MG63 (cell line): ENCODE measurements at regions not wholly inside any gene's neighbourhood (a gene's known extent, or its start where the extent isn't known, plus 50 kb on each side); places are given as distances from the start of the nearest gene placed in this dataset.
"Not testable (repeated sequence)": the region's sequence is repeated elsewhere in the genome, so short reads cannot be mapped to it uniquely, and the experiment has no call there.

ENCODE experiments used
- DNase-seq: peaks from one replicate; pipeline ENCODE4 v3.0.0-alpha.2; 2020
- H3K27me3 ChIP-seq: fragments of 250-450 bp; sonication (Bioruptor Pico); 2 replicates; pipeline ENCODE4 v1.5.1; 2020; ENCODE audit warnings: mild to moderate bottlenecking, moderate library complexity
- H3K36me3 ChIP-seq: fragments of 250-450 bp; sonication (Bioruptor Pico); 2 replicates; pipeline ENCODE4 v1.5.1; 2020; ENCODE audit warnings: mild to moderate bottlenecking, moderate library complexity
- H3K4me3 ChIP-seq: fragments of 250-450 bp; sonication (Bioruptor Pico); 2 replicates; pipeline ENCODE4 v1.5.1; 2020; ENCODE audit warnings: mild to moderate bottlenecking, moderate library complexity
- H3K9me3 ChIP-seq: fragments of 250-450 bp; sonication (Bioruptor Pico); 2 replicates; pipeline ENCODE4 v1.5.1; 2020; ENCODE audit warnings: mild to moderate bottlenecking, moderate library complexity

DNA sequence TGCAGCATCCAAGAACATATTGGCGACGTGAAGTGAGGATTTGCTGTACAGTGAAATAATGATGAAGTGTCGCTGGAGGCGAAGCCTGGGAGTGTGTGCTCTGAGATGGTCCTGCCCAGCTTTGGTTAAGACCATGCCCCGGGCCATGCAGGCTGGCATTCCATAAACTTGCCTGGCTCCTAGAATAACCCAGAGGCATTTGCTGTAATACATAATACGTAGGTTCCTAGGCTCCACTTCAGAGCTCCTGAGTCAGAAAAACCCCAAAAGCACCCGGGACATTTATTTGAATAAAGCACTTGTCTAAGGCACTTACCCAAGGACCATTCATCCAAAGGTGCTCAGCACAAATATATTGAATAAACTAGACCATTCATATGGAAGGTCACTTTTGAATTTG is 279.3 kb downstream of the ABCC12 start:
- Histone ChIP-seq H3K9me3 (no peaks in the 10 kb centered on the region), H3K27me3 (no peaks in the 10 kb centered on the region), H3K4me3 (no peak overlapping the region), H3K36me3 (no peaks in the 10 kb centered on the region)
- DNase-seq, result no peak

DNA sequence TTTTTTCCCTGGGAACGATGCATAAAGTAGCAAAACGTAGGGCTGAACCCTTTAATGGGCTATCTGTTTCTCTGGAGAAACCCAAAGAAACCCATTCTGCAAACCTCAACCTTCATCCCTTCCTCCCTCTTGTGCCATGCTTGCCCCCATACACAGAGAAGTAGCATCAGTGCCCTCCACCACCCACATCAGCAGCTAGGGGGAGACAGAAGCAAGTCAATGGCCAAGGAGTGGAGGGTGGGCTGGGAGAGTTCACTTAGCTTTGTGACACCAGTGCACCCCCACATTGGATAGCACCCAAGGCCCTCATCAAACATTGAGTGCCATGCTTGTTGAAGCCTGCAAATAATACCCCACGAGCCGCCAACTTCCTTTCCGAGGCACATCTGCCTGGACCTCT is 282.4 kb downstream of the ABCC12 start:
- no peak for DNase-seq
- H3K36me3 ChIP-seq, result no peaks in the 10 kb centered on the region
- no peaks in the 10 kb centered on the region for H3K9me3 ChIP-seq
- no peaks in the 10 kb centered on the region for H3K27me3 ChIP-seq
- H3K4me3 ChIP-seq, result no peak overlapping the region

DNA sequence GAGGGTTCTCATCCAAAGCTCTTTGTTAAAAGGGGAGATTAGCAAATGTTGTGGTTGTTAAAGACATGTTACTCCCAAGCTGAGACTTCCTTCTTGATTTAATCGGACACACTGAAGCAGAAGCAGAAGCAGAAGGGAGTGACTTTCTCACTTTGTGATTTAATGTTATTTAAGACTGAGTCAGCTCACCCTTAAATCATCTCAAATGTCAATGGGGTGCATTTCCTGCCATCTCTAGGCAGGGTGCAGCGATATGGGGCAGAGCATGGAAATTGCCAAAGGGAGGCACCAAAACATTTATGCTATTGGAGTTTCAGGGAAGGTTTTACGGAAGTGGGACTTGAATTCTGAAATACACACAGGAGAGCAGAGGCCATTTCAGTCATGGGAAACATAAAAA is 283.6 kb downstream of the ABCC12 start:
- H3K9me3 ChIP-seq, result no peaks in the 10 kb centered on the region
- no peaks in the 10 kb centered on the region for H3K27me3 ChIP-seq
- no peaks in the 10 kb centered on the region for H3K36me3 ChIP-seq
- H3K4me3 ChIP-seq, result no peak overlapping the region
- no peak for DNase-seq

DNA sequence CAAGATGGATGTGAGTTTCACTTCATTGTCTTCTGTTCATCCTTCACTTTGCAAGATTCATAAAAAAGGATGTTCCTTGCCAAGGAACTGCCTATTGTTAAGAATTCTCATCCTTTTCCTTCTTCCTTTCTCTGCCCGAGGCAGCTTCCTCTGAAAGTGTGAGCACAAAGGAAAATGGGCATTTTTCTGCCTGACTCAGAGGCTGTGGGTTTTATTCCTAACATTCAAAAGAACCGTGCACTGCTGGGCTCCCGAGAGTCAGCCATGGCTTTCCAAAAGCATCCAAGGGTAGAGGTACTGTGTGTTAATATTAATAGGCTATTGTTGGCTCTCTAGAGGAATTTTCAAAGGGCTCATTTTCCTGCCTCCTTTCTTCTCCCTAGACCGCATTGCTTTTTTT is 289.4 kb downstream of the ABCC12 start:
- DNase-seq, result no peak
- no peaks in the 10 kb centered on the region for H3K9me3 ChIP-seq
- H3K4me3 ChIP-seq, result no peak overlapping the region
- H3K27me3 ChIP-seq, result no peaks in the 10 kb centered on the region
- H3K36me3 ChIP-seq, result no peaks in the 10 kb centered on the region

DNA sequence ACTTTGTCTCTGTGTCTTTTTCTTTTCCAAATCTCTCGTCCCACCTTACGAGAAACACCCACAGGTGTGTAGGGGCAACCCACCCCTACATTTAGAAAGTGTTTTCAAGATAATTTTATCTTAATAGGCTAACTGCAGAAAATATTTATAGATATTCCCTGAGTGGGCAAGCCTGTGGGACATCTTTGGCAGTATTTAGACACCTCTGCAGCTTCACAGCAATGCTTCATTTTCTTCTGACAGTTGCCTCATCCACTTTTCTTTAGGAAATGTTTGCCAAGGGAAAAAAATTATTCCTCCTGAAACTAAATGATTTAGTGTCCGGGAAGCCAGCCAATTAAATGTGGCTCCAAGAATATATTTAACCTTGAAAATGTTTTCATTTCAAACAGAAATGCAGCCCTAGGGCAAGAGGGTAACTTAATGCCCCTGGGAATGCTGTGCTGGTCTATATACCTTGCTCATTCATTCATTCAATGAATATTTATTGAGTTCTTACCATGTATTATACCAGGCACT is 290.4 kb downstream of the ABCC12 start:
- no peaks in the 10 kb centered on the region for H3K36me3 ChIP-seq
- H3K27me3 ChIP-seq, result no peaks in the 10 kb centered on the region
- H3K9me3 ChIP-seq, result no peaks in the 10 kb centered on the region
- H3K4me3 ChIP-seq, result no peak overlapping the region
- no peak for DNase-seq

DNA sequence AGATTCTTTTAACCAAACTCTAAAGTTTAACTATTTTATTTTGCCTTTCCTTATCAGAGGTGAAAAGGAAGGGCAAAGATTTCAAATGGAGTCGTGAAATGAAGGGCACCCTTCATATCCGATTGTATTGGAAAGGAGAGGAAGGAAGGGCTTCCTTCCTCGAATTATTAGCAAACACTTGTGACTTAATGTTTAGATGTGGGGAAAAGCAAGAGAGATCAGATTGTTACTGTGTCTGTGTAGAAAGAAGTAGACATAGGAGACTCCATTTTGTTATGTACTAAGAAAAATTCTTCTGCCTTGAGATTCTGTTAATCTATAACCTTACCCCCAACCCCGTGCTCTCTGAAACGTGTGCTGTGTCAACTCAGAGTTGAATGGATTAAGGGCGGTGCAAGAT is 291.5 kb downstream of the ABCC12 start:
- not testable (repeated sequence) for H3K27me3 ChIP-seq, H3K9me3 ChIP-seq, DNase-seq, H3K4me3 ChIP-seq, H3K36me3 ChIP-seq

DNA sequence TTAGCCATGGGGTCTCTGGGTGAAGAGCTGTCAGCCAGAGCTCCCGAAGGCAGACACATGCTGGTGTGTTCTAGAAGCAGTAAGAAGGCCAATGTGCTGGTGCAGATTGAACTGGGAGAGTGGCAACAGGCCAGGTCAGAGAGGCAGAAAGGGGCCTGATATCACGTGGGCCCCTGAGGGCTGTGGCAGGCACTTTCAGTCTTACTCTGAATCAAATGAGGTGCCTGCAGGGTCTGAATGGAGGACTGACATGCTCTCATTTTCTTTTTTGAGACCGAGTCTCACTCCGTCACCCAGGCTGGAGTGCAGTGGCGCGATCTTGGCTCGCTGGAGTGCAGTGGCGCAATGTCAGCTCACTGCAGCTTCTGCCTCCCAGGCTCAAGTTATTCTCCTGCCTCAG is 293.8 kb downstream of the ABCC12 start:
- Histone ChIP-seq H3K4me3 (no peak overlapping the region), H3K36me3 (no peaks in the 10 kb centered on the region), H3K9me3 (no peaks in the 10 kb centered on the region), H3K27me3 (no peaks in the 10 kb centered on the region)
- no peak for DNase-seq

DNA sequence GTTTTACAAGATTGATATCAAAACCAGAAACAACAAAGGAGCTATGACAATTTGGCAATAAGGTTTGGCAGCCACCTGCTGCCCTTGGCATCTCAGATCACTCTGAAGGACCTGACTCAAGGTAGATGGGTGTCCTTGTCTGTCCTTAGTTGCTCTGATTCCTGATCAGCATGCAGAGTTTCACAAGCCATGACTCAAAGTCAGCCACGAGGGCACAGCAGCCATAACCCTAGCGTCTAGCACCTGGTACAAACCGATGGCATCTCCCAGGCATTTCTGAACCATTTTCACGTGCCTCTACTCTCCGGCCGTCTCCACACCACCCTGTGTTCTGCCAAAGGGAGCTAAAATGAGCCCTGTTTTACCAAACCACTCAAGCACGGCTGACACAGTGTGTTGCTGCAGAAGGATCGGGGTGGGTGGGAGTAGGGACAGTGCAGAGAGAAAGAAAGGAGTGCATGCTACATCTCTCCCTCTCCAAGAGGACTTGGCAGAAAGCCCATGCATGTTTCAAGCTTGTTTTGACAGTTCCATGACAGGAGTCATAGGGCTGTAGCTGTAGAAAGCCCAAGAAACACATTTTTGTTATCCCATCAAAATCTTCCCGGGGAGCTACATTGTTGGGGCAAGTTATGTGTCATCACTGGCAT is 297.3 kb downstream of the ABCC12 start:
- H3K4me3 ChIP-seq, result no peak overlapping the region
- no peaks in the 10 kb centered on the region for H3K27me3 ChIP-seq
- H3K36me3 ChIP-seq, result no peaks in the 10 kb centered on the region
- no peaks in the 10 kb centered on the region for H3K9me3 ChIP-seq
- DNase-seq, result no peak

DNA sequence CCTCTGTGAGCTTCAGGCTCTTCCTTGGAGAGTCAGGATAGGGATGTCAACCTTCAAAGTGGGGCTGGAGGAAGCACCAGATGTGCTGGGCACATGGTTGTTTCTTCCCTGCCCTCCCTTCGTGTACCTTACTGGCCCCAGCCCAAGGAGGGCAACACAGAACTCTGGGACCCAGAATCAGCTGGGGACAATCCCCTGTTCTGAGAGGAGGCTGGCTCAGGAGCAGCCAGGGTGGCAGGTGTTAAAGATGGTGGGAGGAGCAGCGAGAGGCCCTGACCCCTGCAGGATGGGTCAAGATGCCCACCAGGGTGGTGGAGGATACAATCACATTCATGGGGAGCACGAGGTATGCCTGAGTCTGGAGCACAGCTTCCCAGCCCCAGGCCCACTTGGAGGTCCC is 300.4 kb downstream of the ABCC12 start:
- DNase-seq, result no peak
- H3K36me3 ChIP-seq, result no peaks in the 10 kb centered on the region
- H3K9me3 ChIP-seq, result no peaks in the 10 kb centered on the region
- H3K4me3 ChIP-seq, result no peak overlapping the region
- H3K27me3 ChIP-seq, result no peaks in the 10 kb centered on the region

DNA sequence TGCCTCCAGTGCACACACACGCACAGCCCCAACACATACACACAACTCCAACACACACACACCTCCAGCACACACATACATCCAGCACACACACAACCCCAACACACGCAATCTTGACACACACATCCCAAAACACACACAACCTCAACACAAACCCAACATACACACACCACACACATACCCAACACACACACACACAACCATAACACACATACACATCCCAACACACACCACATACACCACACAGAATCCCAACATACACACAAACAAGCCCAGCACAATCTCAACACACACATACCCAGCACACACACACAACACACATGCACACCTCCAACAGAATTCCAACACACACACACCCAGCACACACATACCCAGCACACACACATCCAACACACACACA is 301.1 kb downstream of the ABCC12 start:
- H3K9me3 ChIP-seq, result no peaks in the 10 kb centered on the region
- no peak overlapping the region for H3K4me3 ChIP-seq
- DNase-seq, result no peak
- no peaks in the 10 kb centered on the region for H3K36me3 ChIP-seq
- no peaks in the 10 kb centered on the region for H3K27me3 ChIP-seq

DNA sequence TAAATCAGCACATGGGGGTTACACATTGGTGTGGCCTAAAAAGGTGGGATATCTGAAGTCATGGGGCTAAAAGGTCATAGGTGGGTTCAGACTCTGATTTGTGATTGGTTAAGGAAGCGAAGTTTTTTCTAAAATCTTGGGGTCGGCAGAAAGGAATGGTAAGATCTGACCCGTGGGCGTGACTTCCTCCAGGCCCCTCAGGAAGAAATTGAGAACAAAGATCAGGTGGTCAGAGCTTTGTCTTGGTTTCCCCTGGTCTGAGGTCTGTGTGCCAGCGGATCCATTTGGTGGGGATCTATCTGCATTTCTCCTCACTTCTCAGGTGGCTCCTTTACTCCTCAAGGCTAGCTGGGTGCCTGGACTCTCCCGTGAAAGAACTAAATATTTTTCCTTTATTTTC is 302.8 kb downstream of the ABCC12 start:
- Histone ChIP-seq H3K4me3 (no peak overlapping the region), H3K9me3 (no peaks in the 10 kb centered on the region), H3K27me3 (no peaks in the 10 kb centered on the region), H3K36me3 (no peaks in the 10 kb centered on the region)
- DNase-seq, result no peak

DNA sequence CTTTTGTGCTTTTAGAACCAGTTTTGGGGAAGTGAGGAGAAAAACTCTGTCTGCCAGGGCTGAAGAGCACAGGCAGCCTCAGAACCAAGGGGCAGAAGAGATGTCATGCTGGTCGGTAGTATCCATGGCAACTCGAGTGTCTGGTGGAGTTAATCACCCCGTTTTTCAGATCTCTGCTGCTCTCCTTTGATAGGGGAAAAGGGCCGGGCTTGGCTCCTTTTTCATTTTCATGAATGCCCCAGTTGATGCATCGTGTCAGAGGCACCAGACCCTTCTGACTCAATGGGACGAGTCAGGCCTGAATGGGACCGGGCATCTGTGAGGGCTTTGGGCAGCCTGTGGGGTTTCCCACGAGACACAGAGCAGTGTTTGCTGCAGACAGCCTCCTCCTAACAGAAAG is 304.6 kb downstream of the ABCC12 start:
- Histone ChIP-seq H3K27me3 (no peaks in the 10 kb centered on the region), H3K9me3 (no peaks in the 10 kb centered on the region), H3K4me3 (no peak overlapping the region), H3K36me3 (no peaks in the 10 kb centered on the region)
- no peak for DNase-seq

DNA sequence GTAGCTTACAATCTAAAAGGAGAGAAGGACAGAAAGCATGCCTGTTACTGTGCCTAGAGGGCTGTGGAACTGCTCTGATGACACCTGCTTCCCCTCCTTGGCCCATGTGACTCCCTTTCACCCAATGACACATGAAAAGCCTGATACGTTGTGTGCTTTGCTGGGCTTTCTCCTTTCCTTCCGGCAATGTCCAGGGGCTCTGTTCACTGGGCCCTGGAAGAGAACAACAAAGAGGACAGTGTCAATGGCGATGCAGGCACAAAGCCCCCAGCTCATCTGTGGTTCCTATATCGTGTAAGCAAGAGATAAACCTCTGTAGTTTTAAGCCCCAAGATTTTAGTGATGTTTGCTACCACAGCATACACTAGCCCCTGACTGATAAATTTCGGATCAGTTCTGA is 306.1 kb downstream of the ABCC12 start:
- Histone ChIP-seq H3K4me3 (no peak overlapping the region), H3K9me3 (no peaks in the 10 kb centered on the region), H3K27me3 (no peaks in the 10 kb centered on the region), H3K36me3 (no peaks in the 10 kb centered on the region)
- no peak for DNase-seq

DNA sequence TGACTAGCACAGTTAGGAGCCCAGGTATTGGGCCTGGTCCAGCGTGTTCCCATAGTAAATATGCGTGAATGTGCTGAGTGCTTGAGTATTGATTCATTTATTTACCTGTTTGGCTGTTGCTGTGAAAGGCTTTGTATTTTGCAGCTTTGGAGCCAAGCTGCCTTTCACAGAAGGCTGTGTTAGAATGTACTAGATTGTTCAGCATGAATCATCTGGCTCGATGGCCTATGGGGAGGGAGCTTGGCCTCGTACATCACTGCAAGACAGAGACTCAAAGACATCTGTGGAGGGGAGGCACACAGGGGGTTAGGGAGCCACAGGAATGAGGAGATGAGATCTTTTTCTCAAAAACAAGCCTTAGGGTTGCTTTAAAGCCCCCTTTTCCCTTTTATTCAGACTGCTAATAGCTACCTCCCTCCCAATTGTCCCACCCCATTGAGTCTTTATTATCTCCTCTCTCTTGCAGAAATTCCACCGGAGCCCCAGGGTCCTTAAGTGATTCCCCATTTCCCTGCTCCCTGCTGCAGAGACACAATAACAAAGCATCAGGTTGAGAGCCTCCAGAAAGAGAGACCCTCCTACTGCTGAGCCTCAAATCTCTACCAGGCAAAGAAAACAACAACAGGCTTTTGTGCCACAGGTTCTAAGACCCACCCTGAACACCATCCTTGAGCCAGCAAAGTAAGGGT is 307.2 kb downstream of the ABCC12 start:
- no peak overlapping the region for H3K4me3 ChIP-seq
- no peaks in the 10 kb centered on the region for H3K36me3 ChIP-seq
- H3K9me3 ChIP-seq, result no peaks in the 10 kb centered on the region
- H3K27me3 ChIP-seq, result no peaks in the 10 kb centered on the region
- DNase-seq, result peak; percentile 15

DNA sequence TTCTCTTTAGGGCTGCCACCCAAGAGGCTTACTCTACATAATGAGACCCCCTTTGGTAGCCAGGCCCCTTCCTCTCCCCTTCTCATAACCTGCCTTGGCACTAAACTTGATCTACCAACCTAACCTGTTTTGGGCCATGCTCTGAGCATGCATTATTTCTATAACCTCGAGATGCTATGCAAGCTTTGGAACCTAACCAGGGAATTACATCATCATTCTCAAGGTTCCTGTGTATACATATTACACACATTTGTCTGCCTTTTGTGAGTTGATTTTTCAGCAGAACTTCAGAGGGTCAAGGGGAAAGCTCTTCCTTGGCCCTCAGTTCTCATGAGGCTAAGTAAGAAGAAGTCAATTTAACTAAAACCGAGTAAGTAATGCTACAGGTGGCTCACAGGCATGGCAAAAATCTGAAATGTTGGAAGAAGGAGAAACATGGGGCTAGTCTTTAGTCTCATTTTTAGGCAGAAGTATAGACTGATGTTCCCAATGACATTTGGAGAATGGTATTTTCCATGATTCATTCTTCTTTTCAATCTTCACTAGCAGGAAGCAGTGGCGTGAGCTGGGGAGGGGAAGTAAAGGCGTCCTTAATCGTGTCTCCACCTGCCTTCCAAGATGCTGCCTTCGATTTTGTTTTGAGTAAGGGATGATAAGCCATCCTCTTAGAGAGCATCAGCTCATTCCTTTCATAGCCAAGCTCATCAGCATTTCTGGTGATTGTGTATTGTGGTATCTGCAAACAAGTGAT is 308.4 kb downstream of the ABCC12 start:
- Histone ChIP-seq H3K27me3 (no peaks in the 10 kb centered on the region), H3K9me3 (no peaks in the 10 kb centered on the region), H3K4me3 (no peak overlapping the region), H3K36me3 (no peaks in the 10 kb centered on the region)
- no peak for DNase-seq

DNA sequence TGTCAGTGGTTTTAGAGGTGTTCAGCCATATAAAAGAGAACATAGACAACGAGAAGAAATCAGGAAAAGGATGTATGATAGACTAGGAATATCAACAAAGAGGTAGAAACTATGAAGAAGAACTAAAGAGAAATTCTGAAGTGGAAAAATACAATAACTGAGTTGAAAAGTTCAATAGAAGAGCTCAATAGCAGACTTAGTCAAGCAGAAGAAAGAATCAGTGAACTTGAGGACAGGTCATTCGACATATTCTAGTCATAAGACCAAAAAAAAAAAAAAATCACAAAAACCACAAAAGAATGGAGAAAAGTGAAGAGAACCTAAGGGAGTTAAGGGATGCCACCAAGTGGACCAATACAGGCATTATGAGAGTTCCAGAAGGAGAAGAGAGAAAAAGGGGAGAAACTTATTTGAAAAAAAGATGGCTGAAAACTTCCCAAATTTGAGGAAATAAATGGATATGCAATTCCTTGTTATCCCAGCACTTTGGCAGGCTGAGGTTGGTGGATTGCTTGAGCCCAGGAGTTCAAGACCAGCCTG is 321.2 kb downstream of the ABCC12 start:
- no peaks in the 10 kb centered on the region for H3K27me3 ChIP-seq
- no peak for DNase-seq
- no peak overlapping the region for H3K4me3 ChIP-seq
- H3K9me3 ChIP-seq, result no peaks in the 10 kb centered on the region
- no peaks in the 10 kb centered on the region for H3K36me3 ChIP-seq

DNA sequence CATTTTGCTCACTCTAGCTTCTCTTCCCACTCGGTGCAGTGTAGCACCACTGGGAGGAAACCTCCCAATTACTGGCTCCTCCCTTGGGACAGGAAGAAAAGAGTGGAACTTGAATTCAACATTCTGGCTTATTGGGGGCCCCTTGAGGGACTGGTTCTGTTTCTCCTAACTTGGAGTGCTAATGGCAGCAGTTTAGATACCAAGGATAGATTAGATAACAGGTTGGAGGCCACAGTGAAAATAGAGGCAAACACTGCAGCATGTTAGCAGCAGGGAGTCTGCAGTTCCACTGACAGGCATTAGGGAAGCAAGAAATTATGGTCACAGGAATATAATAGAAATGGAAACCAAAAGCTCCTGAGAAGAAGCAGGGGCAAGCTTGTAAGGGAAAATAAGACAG is 322.0 kb downstream of the ABCC12 start:
- Histone ChIP-seq H3K4me3 (no peak overlapping the region), H3K9me3 (no peaks in the 10 kb centered on the region), H3K27me3 (no peaks in the 10 kb centered on the region), H3K36me3 (no peaks in the 10 kb centered on the region)
- DNase-seq, result no peak
